GM19438 (cell line): ENCODE measurements at regions not wholly inside any gene's neighbourhood (a gene's known extent, or its start where the extent isn't known, plus 50 kb on each side); places are given as distances from the start of the nearest gene placed in this dataset.

Source experiments
- ATAC-seq: cut with Tn5 transposase; IDR thresholded peaks from one replicate; pipeline ENCODE4 v1.9.1; 2021; ENCODE audit warnings: low read depth; ENCODE audit not compliant: unreplicated experiment

DNA sequence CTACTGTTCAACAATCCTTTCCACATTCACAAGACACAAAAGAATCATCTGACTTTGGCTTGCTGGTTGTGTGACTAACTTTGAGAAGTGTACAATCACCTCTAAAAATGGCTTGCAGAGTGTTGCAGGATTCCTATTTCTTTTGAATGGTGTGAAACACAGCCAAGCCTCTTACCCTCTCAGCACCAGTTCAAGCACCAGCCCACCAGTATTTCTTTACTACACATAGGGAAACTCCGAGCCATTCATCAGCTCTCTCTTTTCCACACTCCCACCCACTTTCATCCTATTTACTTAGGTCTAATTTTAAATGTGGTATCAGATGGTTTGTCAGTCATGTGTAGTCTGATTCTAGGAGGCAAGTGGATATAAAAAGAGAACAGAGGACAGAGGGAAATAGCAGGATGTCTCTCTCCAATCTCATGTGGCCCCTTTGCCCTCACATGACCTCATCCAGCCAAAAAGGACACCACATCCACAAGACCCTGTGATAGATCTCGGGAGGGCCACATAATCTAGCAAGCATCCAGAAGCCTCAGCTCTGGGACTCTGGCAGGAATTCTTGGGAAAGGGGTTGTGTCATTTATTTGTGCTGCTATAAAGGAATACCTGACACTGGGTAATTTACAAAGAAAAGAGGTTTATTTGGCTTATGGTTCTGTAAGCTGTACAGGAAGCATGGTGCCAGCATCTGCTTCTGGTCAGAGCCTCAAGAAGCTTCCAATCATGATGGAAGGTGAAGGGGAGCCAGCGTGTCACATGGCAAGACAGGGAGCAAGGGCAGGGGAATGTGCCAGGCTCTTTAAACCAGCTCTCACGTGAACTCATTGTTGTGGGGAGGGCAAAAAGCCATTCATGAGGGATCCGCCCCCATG, 66.8 kb upstream of the NEBL start:
- ATAC-seq: no peak

DNA sequence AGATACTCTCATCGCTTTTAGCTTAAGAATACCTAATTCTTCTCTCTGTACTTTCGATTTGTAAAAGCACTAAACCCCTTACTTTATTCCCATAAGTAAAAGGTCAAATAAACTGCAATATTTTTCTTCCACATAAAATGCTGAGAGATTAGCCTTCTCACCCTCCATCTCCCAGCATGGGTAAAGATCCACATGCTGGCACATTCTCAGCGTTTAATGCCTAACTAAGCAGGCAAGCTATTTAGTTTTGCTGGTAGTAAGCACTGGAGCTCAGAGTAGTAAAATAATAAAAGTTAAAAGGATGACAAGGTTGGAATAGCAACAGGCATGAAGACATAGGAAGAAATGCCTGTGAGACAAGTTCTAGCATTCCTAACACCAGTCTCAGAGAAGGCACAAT, 65.9 kb upstream of the NEBL start:
- ATAC-seq: no peak

DNA sequence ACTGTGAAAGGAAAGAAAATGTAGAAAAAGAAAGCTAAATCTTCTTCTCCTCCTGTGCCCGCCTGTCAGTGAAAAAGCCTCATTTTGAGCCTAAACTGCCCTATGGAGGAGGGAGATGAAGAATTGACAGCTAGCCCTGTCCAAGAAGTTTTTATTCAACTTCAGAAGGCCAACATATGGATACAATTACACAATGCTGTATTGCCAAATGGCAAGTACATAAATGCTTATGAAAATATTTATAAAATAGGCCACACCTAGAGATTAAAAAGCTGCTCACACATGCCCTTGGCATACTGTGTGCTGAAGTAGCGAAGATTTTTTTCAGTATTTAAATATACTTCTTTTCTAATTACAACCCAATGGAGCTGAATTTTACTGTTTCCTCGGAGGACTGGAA, 65.1 kb upstream of the NEBL start:
- ATAC-seq: no peak

DNA sequence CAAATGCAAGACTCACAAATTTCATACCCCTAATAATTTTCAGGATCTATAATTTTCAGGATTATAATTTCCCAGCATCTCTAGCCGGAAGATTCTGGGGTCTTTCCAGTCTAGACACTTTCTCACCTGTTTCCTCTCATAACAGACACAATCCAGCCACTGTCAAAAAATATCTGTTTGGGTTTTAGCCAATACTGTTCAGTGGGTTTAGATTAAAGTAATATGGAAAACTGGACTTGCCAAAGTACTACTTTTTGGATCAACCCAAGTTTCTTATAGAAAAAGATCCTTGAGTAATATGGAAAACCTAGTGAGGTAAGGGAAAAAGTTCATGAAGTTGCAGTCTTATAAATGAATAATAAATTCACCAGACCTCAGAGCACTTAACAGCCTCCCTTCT, 62.1 kb upstream of the NEBL start:
- no peak for ATAC-seq

DNA sequence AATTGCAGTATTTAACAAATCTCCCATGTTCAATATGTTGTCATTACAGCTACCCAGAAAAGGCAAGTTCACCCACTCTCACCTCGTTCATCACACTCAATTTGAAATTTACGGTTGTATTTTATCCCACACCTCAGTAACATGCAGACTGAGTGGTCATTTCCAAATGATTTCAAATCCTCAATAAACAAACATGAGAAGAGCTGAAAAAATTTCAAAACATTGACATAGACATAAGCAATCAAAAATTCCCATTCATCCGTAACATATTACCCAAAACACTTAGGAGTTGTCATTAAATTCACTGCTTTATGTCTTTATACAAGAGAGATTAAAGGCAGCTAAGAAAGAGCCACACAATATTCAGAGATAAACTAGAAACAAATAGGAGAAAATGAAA, 61.7 kb upstream of the NEBL start:
- no peak for ATAC-seq

DNA sequence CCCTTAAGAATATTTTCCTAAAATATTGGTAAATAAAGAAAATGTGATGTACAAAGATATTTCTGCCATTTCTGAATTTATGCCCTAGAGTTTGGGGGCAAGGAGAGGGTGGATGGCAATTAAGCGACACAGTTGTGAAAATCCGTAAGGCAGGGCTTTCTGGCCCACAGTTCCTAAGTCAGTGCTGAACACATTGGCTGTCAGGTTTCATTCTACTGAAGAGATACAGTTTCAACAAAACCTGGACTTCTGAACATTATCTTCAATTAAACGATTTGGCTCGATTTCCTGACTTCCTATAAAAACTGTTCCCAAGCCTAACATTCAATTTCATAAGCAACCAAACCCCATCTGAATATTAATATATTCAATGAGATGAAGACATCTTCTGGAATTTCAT, 61.1 kb upstream of the NEBL start:
- no peak for ATAC-seq

DNA sequence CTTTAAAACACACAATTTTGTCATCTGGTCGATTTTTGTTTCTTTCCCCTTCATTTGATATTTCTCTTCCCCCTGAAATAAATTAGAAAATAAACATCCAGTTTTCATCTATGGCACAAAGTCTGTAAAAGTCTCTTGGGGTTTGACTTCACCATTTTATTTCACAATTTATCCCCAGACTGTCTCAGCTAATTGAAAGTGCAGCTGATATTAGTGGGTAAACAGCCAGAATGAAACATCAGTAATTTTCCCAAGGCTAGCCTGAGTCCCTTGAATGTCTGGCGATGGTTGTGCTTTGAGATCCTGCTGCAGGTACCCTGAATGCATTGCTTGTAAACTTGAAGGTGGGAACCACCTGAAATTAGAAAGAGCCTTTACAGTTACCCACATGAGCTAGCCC, 60.6 kb upstream of the NEBL start:
- no peak for ATAC-seq

DNA sequence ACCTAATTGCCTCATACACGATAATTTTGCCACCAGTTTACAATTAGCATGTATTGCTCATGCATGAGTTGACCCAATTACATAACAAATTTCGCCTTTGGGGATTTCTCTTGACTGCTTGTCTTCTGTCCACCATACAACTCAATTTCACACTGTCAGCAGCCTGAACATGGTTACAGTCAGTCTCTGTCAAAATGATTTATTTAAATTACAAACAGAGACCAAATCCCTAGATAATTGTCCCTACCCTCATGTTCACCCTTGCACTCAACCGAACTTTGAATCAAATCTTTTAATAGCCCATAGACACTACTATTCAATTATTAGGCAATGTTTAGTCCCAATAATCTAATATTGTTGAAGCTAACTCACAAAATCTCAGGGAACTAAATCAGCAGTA, 59.7 kb upstream of the NEBL start:
- no peak for ATAC-seq

DNA sequence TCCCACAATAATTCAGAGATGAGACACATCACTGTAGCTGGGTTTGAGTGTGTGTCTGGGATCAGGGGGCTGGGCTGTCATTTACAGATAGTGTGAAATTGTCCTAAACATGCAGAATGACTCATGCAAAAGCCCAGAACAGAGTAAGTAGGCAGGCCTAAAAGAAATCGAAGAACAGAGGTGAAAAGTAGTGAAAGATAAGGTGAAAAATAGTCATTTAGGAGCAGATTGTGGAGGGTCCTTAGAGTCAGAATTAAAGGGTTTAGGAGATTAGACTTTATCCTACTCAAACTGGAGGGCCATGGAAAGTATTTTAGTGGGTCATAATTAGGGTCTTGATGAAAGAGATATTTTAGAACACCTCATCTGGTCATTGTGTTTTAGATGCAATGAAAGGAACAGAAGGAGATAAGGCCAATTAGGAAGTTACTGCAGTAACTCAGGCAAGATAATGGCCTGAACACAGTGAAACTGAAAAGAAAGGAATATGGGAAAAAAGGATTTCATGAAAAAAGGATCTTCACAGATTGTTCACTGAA, 58.3 kb upstream of the NEBL start:
- ATAC-seq: no peak

DNA sequence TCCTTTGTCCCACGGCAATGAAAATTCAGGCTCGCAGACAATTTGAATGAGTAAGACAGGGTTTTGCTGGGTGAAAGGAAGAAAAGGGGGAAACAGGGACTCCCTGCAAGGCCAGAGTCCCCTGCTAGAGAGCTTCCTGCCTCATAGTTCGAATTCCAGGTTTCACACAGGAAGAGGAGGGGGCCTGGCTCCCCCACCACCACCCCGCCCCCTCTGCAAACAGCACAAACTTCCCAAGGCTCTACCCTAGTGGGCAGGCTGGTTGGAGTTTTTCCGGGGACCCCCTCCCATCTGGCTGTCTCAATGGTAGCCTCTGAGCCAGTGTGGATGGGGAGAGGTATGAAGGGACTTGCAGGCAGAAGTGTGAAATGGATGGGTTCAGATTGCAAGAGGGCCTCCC, 57.4 kb upstream of the NEBL start:
- no peak for ATAC-seq

DNA sequence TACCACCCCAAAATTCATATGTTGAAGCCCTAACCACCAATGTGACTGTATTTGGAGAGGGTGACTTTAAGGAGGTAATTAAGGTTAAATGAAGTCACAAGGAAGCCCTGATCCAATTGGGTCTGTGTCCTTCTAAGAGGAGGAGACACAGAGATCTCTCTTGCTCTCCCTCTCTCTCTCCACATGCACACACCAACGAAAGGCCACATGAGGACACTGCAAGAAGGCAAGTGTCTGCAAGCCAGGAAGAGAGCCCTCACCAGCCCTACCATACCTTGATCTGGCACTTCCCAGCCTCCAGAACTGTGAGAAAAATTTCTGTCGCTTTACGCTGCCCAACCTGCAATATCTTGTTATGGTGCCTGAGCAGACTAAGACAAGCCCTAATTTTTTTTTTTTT, 56.0 kb upstream of the NEBL start:
- ATAC-seq: no peak

DNA sequence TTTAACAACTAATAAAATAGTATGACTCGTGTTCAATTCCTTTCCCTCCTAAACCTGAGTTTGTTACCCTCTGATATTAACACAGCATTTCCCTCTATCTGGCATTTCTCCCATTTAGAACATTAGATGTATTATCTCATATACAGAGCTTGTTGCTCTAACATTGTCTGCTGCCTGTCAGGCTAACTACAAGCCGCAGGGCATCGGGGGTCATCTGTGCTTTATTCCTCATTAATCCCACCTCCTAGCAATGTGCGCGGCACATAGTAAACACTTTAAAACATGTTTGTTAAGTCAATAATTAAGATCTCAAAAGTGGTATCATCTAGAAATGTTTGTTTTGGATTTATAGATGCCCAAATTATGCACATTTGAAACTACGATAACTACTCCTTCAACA, 52.9 kb upstream of the NEBL start:
- ATAC-seq: no peak

DNA sequence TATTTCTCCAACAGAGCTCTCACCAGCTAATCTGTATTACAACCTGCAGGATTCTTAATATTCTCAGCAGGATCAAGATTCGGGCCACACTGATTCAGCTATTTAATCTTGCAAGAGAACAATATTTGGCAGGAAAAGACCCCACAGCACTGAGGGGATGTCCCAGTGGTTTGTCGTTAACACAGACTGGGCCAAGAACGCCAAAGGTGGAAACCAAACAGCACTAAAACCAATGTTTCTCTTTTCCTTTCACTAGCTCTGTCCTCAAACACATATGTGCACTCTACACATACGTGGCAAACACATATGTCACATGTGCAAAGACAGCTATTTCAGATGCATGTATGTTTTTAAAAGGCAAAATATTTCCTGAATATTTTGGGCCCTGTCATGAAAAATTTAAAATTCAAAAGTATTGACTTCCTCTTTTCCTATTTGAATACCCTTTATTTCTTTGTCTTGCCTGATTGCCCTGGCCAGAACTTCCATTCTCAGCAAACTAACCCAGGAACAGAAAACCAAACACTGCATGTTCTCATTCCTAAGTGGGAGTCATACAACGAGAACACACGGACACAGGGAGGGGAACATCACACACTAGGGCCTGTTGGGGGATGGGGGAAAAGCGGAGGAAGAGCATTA, 51.7 kb upstream of the NEBL start:
- ATAC-seq: peak; percentile 84
